HuH-7 (cell line): ENCODE measurements at regions not wholly inside any gene's neighbourhood (a gene's known extent, or its start where the extent isn't known, plus 50 kb on each side); places are given as distances from the start of the nearest gene placed in this dataset.

Experiments used
- DNase-seq: peaks from one replicate; pipeline ENCODE4 v3.0.0; 2011; ENCODE audit warnings: low spot score

GRCh38 chr19:31160336-31160926 is 188.8 kb downstream of the TSHZ3 start:
- no peak for DNase-seq

- no peak for DNase-seq
Observed at GRCh38 chr19:31154021-31154420, 195.2 kb downstream of the TSHZ3 start.

- DNase-seq = no peak
Observed at GRCh38 chr19:31152906-31153305, 196.3 kb downstream of the TSHZ3 start.

GRCh38 chr19:31149441-31149941 is 199.7 kb downstream of the TSHZ3 start:
- DNase-seq = no peak

- no peak for DNase-seq
Observed at GRCh38 chr19:31148671-31149070, 200.6 kb downstream of the TSHZ3 start.

- no peak for DNase-seq
Observed at GRCh38 chr19:31147234-31147633, 202.0 kb downstream of the TSHZ3 start.

- DNase-seq = no peak
Observed at GRCh38 chr19:31146546-31147183, 202.6 kb downstream of the TSHZ3 start.

- DNase-seq = no peak
Observed at GRCh38 chr19:31146015-31146414, 203.2 kb downstream of the TSHZ3 start.

- DNase-seq = no peak
Observed at GRCh38 chr19:31145007-31145406, 204.2 kb downstream of the TSHZ3 start.

- DNase-seq = no peak
Observed at GRCh38 chr19:31144075-31144870, 205.0 kb downstream of the TSHZ3 start.

- DNase-seq = no peak
Observed at GRCh38 chr19:31141301-31141700, 207.9 kb downstream of the TSHZ3 start.

GRCh38 chr19:31140717-31141116 is 208.5 kb downstream of the TSHZ3 start:
- no peak for DNase-seq

- no peak for DNase-seq
Observed at GRCh38 chr19:31139871-31140505, 209.2 kb downstream of the TSHZ3 start.

- no peak for DNase-seq
Observed at GRCh38 chr19:31138077-31138476, 211.2 kb downstream of the TSHZ3 start.

- DNase-seq = no peak
Observed at GRCh38 chr19:31135841-31136240, 213.4 kb downstream of the TSHZ3 start.

GRCh38 chr19:31132753-31133110 is 216.5 kb downstream of the TSHZ3 start:
- DNase-seq = no peak

- no peak for DNase-seq
Observed at GRCh38 chr19:31128291-31128690, 220.9 kb downstream of the TSHZ3 start.

GRCh38 chr19:31127134-31127967 is 221.9 kb downstream of the TSHZ3 start:
- no peak for DNase-seq

GRCh38 chr19:31126236-31126635 is 223.0 kb downstream of the TSHZ3 start:
- DNase-seq = no peak

- no peak for DNase-seq
Observed at GRCh38 chr19:31125071-31125470, 224.2 kb downstream of the TSHZ3 start.

GRCh38 chr19:31121501-31121900 is 227.7 kb downstream of the TSHZ3 start:
- DNase-seq = no peak

- no peak for DNase-seq
Observed at GRCh38 chr19:31120952-31121351, 228.3 kb downstream of the TSHZ3 start.
